ENCODE measurements at regions not wholly inside any gene's neighbourhood (a gene's known extent, or its start where the extent isn't known, plus 50 kb on each side); places are given as distances from the start of the nearest gene placed in this dataset.
"Not testable (repeated sequence)": the region's sequence is repeated elsewhere in the genome, so short reads cannot be mapped to it uniquely, and the experiment has no call there.

DNA sequence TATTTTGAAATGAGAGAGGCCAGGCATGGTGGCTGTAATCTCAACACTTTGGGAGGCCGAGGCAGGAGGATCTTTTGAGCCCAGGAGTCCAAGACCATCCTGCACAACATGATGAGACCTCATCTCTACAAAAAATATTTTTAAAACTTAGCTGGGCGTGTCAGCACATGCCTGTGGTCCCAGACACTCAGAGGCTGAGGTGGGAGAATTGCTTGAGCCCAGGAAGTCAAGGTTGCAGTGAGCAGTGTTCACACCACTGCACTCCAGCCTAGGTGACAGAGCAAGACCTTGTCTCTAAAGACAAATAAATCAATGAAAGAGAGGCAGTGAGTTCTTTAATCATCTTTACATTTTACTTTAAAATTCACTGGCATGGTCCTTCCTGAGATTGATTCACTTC is 124.5 kb downstream of the DUSP6 start:
- DNase-seq (ENCODE audit: low read depth) = no peak

DNA sequence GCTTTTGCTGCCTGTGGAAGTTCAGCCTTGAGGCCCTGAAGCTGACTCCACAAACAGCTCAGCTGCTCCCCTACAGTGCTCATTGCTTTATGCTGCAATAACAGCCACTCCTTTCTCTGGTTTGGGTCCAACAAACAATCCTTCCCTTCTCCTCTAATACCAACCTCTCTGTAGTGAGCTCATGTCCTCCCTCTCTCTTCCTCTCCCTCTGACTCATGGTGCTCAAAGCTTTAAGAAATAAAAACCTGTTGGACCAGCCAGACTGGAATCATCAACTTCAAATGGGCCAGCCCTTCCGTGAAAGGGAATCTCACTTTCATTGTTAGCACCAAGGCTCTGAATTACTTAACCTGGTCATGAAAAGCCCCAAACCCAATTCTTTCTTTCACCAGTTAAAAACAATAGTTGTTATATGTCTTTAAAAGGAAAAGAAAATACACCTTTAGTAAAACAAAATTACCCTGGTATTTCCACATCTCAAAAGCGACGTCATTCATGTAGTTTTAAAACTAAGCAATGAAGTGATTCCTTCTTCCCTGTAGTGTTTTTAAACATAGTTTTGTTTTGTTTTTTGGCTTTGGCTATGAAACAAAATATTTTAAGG is 126.4 kb downstream of the DUSP6 start:
- no peak for DNase-seq (ENCODE audit: low read depth)

GRCh38 chr12:89225401-89225800 is 126.9 kb downstream of the DUSP6 start:
- no peak for DNase-seq (ENCODE audit: low read depth)

DNA sequence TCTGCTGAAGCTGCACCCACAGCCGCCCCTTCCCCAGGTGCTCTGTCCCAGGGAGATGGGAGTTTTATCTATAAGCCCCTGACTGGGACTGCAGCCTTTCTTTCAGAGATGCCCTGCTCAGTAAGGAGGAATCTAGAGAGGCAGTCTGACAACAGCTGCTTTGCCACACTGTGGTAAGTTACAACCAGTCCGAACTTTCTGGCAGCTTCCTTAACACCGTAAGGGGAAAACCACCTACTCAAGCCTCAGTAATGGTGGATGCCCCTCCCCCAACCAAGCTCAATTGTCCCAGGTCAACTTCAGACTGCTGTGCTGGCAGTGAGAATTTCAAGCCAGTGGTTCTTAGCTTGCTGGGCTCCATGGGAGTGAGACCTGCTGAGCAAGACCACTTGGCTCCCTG is 129.7 kb downstream of the DUSP6 start:
- not testable (repeated sequence) for DNase-seq (ENCODE audit: low read depth)

DNA sequence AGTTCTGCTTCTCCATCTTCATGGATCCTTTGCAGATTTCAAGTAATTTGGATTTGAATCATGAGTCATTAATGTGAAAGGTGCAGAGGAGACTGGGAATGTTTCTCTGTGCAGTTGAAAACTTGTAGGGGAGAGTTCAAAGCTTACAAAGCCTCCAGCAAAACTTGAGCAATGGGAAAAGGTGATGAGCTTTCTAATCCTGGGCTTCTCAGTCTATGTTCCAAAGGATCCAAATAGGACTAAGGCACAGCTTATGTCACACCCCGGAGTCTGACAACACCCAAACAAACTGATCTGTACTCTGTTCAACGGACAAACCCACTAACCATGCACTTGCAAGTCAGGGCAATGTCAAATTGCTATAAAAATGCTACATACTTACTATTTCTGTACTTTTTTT is 134.8 kb downstream of the DUSP6 start:
- no peak for DNase-seq (ENCODE audit: low read depth)

- DNase-seq (ENCODE audit: low read depth) = no peak
Measured at GRCh38 chr12:89216211-89216952, 135.9 kb downstream of the DUSP6 start.

GRCh38 chr12:89215196-89215595 is 137.1 kb downstream of the DUSP6 start:
- no peak for DNase-seq (ENCODE audit: low read depth)

- DNase-seq (ENCODE audit: low read depth) = no peak
Measured at GRCh38 chr12:89213747-89214146, 138.6 kb downstream of the DUSP6 start.

DNA sequence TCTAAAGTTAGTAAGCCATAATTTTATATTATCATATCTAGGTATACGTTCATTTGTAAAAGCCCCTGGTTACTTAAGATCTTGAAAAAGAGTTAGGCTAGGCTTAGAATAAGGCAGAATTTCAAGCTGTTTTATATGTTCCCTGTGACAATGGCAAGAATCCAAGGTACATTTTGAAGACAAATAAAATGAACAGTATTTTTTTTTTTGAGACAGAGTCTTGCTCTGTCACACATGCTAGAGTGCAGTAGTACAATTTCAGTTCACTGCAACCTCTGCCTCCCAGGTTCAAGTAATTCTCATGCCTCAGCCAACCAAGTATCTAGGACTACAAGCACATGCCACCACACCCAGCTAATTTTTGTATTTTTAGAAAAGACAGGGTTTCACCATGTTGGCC is 139.2 kb downstream of the DUSP6 start:
- no peak for DNase-seq (ENCODE audit: low read depth)

GRCh38 chr12:89212339-89212771 is 139.9 kb downstream of the DUSP6 start:
- DNase-seq (ENCODE audit: low read depth) = no peak

DNA sequence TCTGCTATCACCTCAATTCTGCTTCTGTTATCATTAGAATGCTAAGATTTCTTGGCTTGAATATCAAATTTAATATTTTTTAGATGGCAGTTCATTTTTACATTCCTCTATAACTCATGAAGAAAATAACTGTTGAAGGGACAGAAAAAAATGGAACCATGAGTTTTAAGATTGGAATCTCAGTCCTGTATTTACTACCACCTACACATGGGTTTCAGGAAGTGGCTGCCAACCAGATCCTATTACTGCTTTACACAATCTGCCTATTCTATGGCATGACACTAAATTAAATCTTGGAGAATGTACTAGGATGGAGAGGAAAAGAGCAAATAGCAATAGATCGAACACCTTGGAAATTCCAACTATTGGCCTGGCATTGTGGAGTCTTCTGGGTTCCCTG is 140.8 kb downstream of the DUSP6 start:
- no peak for DNase-seq (ENCODE audit: low read depth)

DNA sequence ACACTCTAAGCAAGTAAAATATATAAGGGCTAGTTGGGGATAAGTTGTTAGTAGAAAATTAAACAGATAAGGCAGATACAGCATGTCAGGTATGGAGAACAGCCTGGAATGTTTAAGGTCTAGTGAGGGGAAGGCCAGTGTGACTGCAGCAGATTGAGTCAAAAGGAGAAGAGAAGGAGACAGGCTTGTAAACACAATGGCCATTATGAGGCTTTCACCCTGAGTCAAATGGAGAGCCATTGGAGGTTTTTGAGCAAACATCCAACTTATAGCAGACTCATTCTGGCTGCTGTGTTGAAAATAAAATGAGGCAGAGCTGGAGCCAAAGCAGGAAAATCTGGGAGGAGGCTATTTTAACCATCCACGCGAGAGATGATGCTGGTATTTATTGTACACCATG is 142.0 kb downstream of the DUSP6 start:
- DNase-seq (ENCODE audit: low read depth) = no peak

- no peak for DNase-seq (ENCODE audit: low read depth)
Measured at GRCh38 chr12:89208661-89209096, 143.6 kb downstream of the DUSP6 start.

DNA sequence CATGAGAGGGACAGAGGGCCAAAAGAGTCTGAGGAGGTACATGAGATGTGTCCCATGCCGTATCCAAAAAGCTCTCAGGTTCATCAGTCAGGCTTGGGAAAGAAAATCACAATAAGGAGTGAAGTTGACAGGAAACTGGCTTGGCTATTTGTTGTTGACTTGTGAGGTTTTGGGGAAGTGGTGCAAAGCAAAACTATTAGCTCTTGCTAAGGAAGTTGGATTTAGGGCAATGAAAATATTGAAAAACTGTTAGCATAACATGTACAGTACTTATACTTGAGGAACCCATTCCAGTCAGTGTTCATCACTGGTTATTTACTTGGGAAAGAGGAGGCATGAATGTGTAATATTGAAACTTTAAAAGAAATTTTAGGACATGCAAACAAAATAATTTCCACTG is 145.9 kb downstream of the DUSP6 start:
- no peak for DNase-seq (ENCODE audit: low read depth)

DNA sequence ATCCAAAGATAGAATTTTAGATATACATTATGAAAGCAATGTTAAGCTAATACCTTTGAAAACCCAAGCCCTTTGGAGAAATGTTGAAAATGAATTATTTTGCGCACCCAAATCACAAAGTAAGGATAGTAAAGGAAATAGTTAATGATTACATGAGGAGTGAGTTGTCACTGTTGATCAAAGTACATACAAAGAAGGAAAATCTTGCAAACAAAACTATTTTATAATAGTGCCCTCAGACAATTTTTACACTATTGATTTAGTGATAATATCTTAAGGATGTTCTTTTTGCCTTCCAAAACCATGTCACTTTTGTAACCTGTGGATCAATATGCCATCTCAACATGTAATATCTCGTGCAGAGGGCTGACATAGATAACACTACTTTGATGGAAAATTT is 146.8 kb downstream of the DUSP6 start:
- no peak for DNase-seq (ENCODE audit: low read depth)

- DNase-seq (ENCODE audit: low read depth) = no peak
Measured at GRCh38 chr12:89203144-89203543, 149.2 kb downstream of the DUSP6 start.

- no peak for DNase-seq (ENCODE audit: low read depth)
Measured at GRCh38 chr12:89200217-89200616, 152.1 kb downstream of the DUSP6 start.

GRCh38 chr12:89195470-89195869 is 156.8 kb downstream of the DUSP6 start:
- DNase-seq (ENCODE audit: low read depth) = no peak

GRCh38 chr12:89194683-89195082 is 157.6 kb downstream of the DUSP6 start:
- DNase-seq (ENCODE audit: low read depth) = no peak

- no peak for DNase-seq (ENCODE audit: low read depth)
Measured at GRCh38 chr12:89192429-89192828, 159.9 kb downstream of the DUSP6 start.

- not testable (repeated sequence) for DNase-seq (ENCODE audit: low read depth)
Measured at GRCh38 chr12:89191597-89191996, 160.7 kb downstream of the DUSP6 start.

DNA sequence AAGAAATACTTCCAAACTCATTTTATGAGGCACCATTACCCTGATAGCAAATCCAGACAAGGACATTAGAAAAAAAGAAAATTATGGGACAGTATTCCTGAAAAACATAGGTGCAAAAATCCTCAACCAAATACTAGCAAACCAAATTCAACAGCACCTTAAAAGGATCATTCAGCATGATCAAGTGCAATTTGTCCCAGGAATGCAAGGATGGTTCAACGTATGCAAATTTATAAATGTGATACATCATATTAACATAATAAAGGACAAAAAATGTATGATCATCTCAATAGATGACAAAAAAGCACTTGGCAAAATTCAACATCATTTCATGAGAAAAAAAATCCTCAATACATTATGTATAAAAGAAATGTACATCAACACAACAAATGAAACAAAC is 162.9 kb downstream of the DUSP6 start:
- no peak for DNase-seq (ENCODE audit: low read depth)

DNA sequence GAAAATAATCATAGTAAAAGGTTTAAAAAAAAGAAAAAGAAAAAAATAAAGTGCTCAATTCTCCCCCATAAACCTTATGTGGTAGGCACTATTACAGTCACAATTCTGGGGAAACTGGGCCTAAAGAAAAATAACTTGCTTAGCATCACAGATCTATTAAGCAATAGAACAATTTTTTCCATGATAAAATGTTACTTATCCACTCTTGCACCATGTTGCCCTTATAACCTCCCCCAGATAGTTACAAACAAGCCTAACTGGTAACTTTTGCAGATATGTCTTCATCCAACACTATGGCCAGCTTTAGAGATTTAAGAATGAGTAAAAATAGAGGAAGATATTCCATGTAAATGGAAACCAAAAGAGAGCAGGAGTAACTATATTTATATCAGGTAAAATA is 164.8 kb downstream of the DUSP6 start:
- DNase-seq (ENCODE audit: low read depth) = no peak

- DNase-seq (ENCODE audit: low read depth) = no peak
Measured at GRCh38 chr12:89185889-89186288, 166.4 kb downstream of the DUSP6 start.

Measured in CMK (cell line).